ENCODE measurements at regions not wholly inside any gene's neighbourhood (a gene's known extent, or its start where the extent isn't known, plus 50 kb on each side); places are given as distances from the start of the nearest gene placed in this dataset.

GRCh38 chr13:72585254-72585653 lies 142.2 kb downstream of the MZT1 start:
- TF ChIP-seq CTCF (IDR thresholded peaks at IDR 0.05) (no peak), EP300 (IDR thresholded peaks at IDR 0.05) (no peak), POLR2A (IDR thresholded peaks at IDR 0.05) (no peak)
- Histone ChIP-seq H3K36me3 (no peaks in the 10 kb centered on the region), H3K27ac (no peak overlapping the region), H3K4me1 (ENCODE audit: insufficient read depth) (no peaks in the 10 kb centered on the region), H3K27me3 (no peaks in the 10 kb centered on the region), H3K9me3 (no peaks in the 10 kb centered on the region), H3K4me3 (no peak overlapping the region)
- 54 to 64% (median 57%) methylated on average over 2 of the region's 2 CpGs for WGBS, 3 donors
- intact Hi-C loops (cut with DNase I), result no loop called here
- DNase-seq, result no peak

- TF ChIP-seq POLR2A (IDR thresholded peaks at IDR 0.05), result no peak
- no peak for TF ChIP-seq EP300 (IDR thresholded peaks at IDR 0.05)
- no peak for TF ChIP-seq CTCF (IDR thresholded peaks at IDR 0.05)
- intact Hi-C loops (cut with DNase I), result no loop called here
- Histone ChIP-seq H3K4me3 (no peak overlapping the region), H3K9me3 (no peaks in the 10 kb centered on the region), H3K36me3 (no peaks in the 10 kb centered on the region), H3K27me3 (no peaks in the 10 kb centered on the region), H3K4me1 (ENCODE audit: insufficient read depth) (no peaks in the 10 kb centered on the region), H3K27ac (no peak overlapping the region)
- no peak for DNase-seq
- 9 to 21% (median 10%) methylated on average over 2 of the region's 2 CpGs for WGBS, 3 donors
These were observed 156.2 kb downstream of the MZT1 start for GRCh38 chr13:72571191-72571590.

DNA sequence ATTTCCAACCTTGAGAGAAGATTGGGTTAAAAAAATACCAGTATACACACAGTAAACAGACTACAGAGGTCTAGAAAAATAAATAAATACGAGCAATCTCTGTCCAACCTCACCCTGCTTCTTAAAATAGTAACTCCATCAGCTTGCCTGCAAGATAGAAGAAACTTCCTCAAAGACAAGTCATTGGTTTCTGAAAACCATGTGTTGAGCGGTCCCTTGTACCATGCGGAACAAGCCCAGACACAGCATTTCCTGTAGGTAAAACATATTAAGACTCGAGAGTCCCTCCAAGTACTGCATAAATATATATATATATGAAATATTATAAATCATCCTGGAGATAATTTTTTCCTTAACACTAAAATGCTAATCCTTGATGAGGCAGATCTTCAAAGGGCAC lies 157.4 kb downstream of the MZT1 start:
- no peaks in the 10 kb centered on the region for H3K4me1 ChIP-seq (ENCODE audit: insufficient read depth)
- no peak overlapping the region for H3K4me3 ChIP-seq
- 64 to 66% (median 65%) methylated on average over 4 of the region's 4 CpGs for WGBS, 3 donors
- no peaks in the 10 kb centered on the region for H3K36me3 ChIP-seq
- no peak overlapping the region for H3K27ac ChIP-seq
- no peak for DNase-seq
- TF ChIP-seq EP300 (IDR thresholded peaks at IDR 0.05), result no peak
- TF ChIP-seq POLR2A (IDR thresholded peaks at IDR 0.05), result no peak
- no peak for TF ChIP-seq CTCF (IDR thresholded peaks at IDR 0.05)
- no peaks in the 10 kb centered on the region for H3K27me3 ChIP-seq
- intact Hi-C loops (cut with DNase I), result no loop called here
- no peaks in the 10 kb centered on the region for H3K9me3 ChIP-seq

DNA sequence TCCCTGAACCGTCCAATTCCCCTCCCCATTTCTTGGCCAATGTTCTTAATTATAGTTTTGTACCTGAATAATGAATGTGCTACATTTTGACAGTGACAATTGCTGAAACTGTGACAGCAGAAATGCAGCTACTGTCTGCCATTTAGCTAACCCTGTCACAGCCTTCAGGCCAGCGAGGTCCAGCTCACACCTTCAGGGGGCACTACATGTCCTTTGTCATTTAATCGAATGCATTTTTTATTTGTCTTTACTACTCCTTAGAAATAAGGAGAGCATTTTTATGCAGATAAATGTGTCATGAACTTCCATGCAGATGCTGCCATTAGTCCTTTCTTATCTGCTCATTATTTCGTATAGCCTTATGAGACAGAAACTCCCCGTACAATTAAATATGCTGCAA lies 159.9 kb downstream of the MZT1 start:
- no peaks in the 10 kb centered on the region for H3K27me3 ChIP-seq
- WGBS, 3 donors, result 54 to 67% (median 63%) methylated on average over 5 of the region's 5 CpGs
- intact Hi-C loops (cut with DNase I), result no loop called here
- H3K4me1 ChIP-seq (ENCODE audit: insufficient read depth), result no peaks in the 10 kb centered on the region
- no peak overlapping the region for H3K27ac ChIP-seq
- no peak for TF ChIP-seq POLR2A (IDR thresholded peaks at IDR 0.05)
- TF ChIP-seq EP300 (IDR thresholded peaks at IDR 0.05), result no peak
- TF ChIP-seq CTCF (IDR thresholded peaks at IDR 0.05), result no peak
- no peak for DNase-seq
- no peak overlapping the region for H3K4me3 ChIP-seq
- H3K36me3 ChIP-seq, result no peaks in the 10 kb centered on the region
- H3K9me3 ChIP-seq, result no peaks in the 10 kb centered on the region

DNA sequence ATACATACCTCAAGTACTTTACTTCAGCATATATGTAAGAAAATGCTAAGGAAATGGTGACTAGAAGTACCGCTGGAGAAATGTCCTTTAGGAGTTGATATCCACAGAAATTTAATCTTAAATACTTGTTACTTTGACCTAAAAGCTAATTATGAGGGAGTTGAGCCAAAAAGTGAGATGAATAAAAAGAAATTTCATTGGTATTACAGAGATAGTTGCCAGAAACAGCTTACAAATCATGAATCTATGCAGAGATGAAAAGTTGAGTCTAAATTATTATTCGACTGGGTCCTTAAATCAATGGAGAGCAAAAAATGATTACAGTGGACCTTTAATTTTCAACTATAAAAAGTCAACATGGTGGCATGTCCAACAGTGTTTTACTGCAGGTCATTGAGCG lies 160.9 kb downstream of the MZT1 start:
- intact Hi-C loops (cut with DNase I), result no loop called here
- DNase-seq, result no peak
- Histone ChIP-seq H3K27me3 (no peaks in the 10 kb centered on the region), H3K36me3 (no peaks in the 10 kb centered on the region), H3K27ac (no peak overlapping the region), H3K9me3 (no peaks in the 10 kb centered on the region), H3K4me3 (no peak overlapping the region), H3K4me1 (ENCODE audit: insufficient read depth) (no peaks in the 10 kb centered on the region)
- TF ChIP-seq POLR2A (IDR thresholded peaks at IDR 0.05), result no peak
- no peak for TF ChIP-seq EP300 (IDR thresholded peaks at IDR 0.05)
- TF ChIP-seq CTCF (IDR thresholded peaks at IDR 0.05), result no peak
- 63 to 66% (median 65%) methylated on average over 3 of the region's 3 CpGs for WGBS, 3 donors

All from ovary (tissue), 7 donors.